Adrenal gland (tissue), 5 donors: ENCODE measurements at regions not wholly inside any gene's neighbourhood (a gene's known extent, or its start where the extent isn't known, plus 50 kb on each side); places are given as distances from the start of the nearest gene placed in this dataset.
"Not testable (repeated sequence)": the region's sequence is repeated elsewhere in the genome, so short reads cannot be mapped to it uniquely, and the experiment has no call there.

Experiments used
- CTCF ChIP-seq, 6 experiments: fragments of 450-650 bp in 4 of 6; fragments of 200-600 bp in 2 of 6; sonication (generic) in 1 of 6; IDR thresholded peaks; 1 replicate in 5 of 6; 2 replicates in 1 of 6; pipeline versions ENCODE4 v1.5.1 to v1.8.0; 2016 to 2021; ENCODE audit warnings: antibody characterized with exemption in 6 of 6, mild to moderate bottlenecking in 2 of 6, moderate library complexity in 1 of 6
- POLR2A ChIP-seq, 2 donors: fragments of 450-650 bp; IDR thresholded peaks; one replicate each; pipeline ENCODE4 v1.6.1; 2017; ENCODE audit warnings: antibody characterized with exemption in 2 of 2, mild to moderate bottlenecking in 2 of 2, moderate library complexity in 1 of 2
- donor health status: DM: no; HTN: no; CAD: no.

GRCh38 chr7:66554842-66555430 is 73.7 kb upstream of the KCTD7 start:
- TF ChIP-seq CTCF, POLR2A (IDR thresholded peaks at IDR 0.05): not testable (repeated sequence)
